Stomach (tissue), 4 donors: ENCODE measurements at regions not wholly inside any gene's neighbourhood (a gene's known extent, or its start where the extent isn't known, plus 50 kb on each side); places are given as distances from the start of the nearest gene placed in this dataset.

Source experiments
- EP300 ChIP-seq: sonication (generic); formaldehyde crosslinking; IDR thresholded peaks from one replicate; pipeline ENCODE4 v1.6.1; 2017; ENCODE audit warnings: antibody characterized with exemption
- POLR2A ChIP-seq, 4 donors: fragments of 450-650 bp; IDR thresholded peaks; one replicate each; pipeline ENCODE4 v1.6.1; 2016; ENCODE audit warnings: antibody characterized with exemption in 4 of 4, control low read depth in 2 of 4, mild to moderate bottlenecking in 1 of 4, moderate library complexity in 1 of 4
- POLR2AphosphoS5 ChIP-seq, 3 donors: sonication (generic); formaldehyde crosslinking; IDR thresholded peaks; one replicate each; pipeline ENCODE4 v1.6.1; 2016; ENCODE audit warnings: antibody characterized with exemption in 3 of 3
- TF ChIP-seq, protein P1 (sequence below), 7 experiments: fragments of 450-650 bp in 4 of 7; fragments of 200-600 bp in 3 of 7; sonication (generic) in 3 of 7; IDR thresholded peaks; one replicate each; pipeline ENCODE4 v1.5.1; 2016 to 2019; ENCODE audit warnings: antibody characterized with exemption in 7 of 7, control low read depth in 2 of 7, mild to moderate bottlenecking in 1 of 7

GRCh38 chr18:61972389-61973264 is 79.8 kb upstream of the RNF152 start:
- TF ChIP-seq POLR2AphosphoS5 (IDR thresholded peaks at IDR 0.05) (no peak), POLR2A (IDR thresholded peaks at IDR 0.05) (no peak), EP300 (no peak)
- TF ChIP-seq, protein P1, sequence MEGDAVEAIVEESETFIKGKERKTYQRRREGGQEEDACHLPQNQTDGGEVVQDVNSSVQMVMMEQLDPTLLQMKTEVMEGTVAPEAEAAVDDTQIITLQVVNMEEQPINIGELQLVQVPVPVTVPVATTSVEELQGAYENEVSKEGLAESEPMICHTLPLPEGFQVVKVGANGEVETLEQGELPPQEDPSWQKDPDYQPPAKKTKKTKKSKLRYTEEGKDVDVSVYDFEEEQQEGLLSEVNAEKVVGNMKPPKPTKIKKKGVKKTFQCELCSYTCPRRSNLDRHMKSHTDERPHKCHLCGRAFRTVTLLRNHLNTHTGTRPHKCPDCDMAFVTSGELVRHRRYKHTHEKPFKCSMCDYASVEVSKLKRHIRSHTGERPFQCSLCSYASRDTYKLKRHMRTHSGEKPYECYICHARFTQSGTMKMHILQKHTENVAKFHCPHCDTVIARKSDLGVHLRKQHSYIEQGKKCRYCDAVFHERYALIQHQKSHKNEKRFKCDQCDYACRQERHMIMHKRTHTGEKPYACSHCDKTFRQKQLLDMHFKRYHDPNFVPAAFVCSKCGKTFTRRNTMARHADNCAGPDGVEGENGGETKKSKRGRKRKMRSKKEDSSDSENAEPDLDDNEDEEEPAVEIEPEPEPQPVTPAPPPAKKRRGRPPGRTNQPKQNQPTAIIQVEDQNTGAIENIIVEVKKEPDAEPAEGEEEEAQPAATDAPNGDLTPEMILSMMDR (IDR thresholded peaks at IDR 0.05) = no peak
